ENCODE measurements at regions not wholly inside any gene's neighbourhood (a gene's known extent, or its start where the extent isn't known, plus 50 kb on each side); places are given as distances from the start of the nearest gene placed in this dataset.

GRCh38 chr11:39209981-39210380 lies 2249.5 kb downstream of the LRRC4C start:
- Mint-ChIP-seq H3K4me3 (no peak overlapping the region), H3K27me3 (no peaks in the 10 kb centered on the region), H3K4me1 (ENCODE audit: unreplicated experiment) (no peaks in the 10 kb centered on the region), H3K27ac (no peak overlapping the region), H3K9me3 (no peaks in the 10 kb centered on the region), H3K36me3 (no peaks in the 10 kb centered on the region)
- no peak for DNase-seq (ENCODE audit: extremely low spot score, unreplicated experiment)
- TF ChIP-seq CTCF (conservative IDR thresholded peaks at IDR 0.05) = no peak

- no peak for DNase-seq (ENCODE audit: extremely low spot score, unreplicated experiment)
- Mint-ChIP-seq H3K9me3 (no peaks in the 10 kb centered on the region), H3K4me3 (no peak overlapping the region), H3K4me1 (ENCODE audit: unreplicated experiment) (no peaks in the 10 kb centered on the region), H3K27ac (no peak overlapping the region), H3K27me3 (no peaks in the 10 kb centered on the region), H3K36me3 (no peaks in the 10 kb centered on the region)
- TF ChIP-seq CTCF (conservative IDR thresholded peaks at IDR 0.05) = no peak
Observed at GRCh38 chr11:39205236-39205995, 2254.0 kb downstream of the LRRC4C start.

- H3K27ac Mint-ChIP-seq = no peak overlapping the region
- H3K27me3 Mint-ChIP-seq = no peaks in the 10 kb centered on the region
- no peak overlapping the region for H3K4me3 Mint-ChIP-seq
- H3K9me3 Mint-ChIP-seq = peaks cover 5% of the 10 kb centered on the region
- no peak for TF ChIP-seq CTCF (conservative IDR thresholded peaks at IDR 0.05)
- H3K4me1 Mint-ChIP-seq (ENCODE audit: unreplicated experiment) = peaks cover 9% of the 10 kb centered on the region
- DNase-seq (ENCODE audit: extremely low spot score, unreplicated experiment) = no peak
- H3K36me3 Mint-ChIP-seq = no peaks in the 10 kb centered on the region
Observed at GRCh38 chr11:39192671-39193070, 2266.8 kb downstream of the LRRC4C start.

GRCh38 chr11:39190751-39191150 lies 2268.7 kb downstream of the LRRC4C start:
- Mint-ChIP-seq H3K27ac (no peak overlapping the region), H3K4me1 (ENCODE audit: unreplicated experiment) (peaks cover 9% of the 10 kb centered on the region), H3K27me3 (no peaks in the 10 kb centered on the region), H3K36me3 (no peaks in the 10 kb centered on the region), H3K9me3 (peaks cover 5% of the 10 kb centered on the region), H3K4me3 (no peak overlapping the region)
- DNase-seq (ENCODE audit: extremely low spot score, unreplicated experiment) = no peak
- no peak for TF ChIP-seq CTCF (conservative IDR thresholded peaks at IDR 0.05)

- H3K4me1 Mint-ChIP-seq (ENCODE audit: unreplicated experiment) = no peaks in the 10 kb centered on the region
- H3K27me3 Mint-ChIP-seq = no peaks in the 10 kb centered on the region
- no peak overlapping the region for H3K27ac Mint-ChIP-seq
- H3K36me3 Mint-ChIP-seq = no peaks in the 10 kb centered on the region
- TF ChIP-seq CTCF (conservative IDR thresholded peaks at IDR 0.05) = no peak
- no peak overlapping the region for H3K4me3 Mint-ChIP-seq
- no peaks in the 10 kb centered on the region for H3K9me3 Mint-ChIP-seq
- DNase-seq (ENCODE audit: extremely low spot score, unreplicated experiment) = no peak
Observed at GRCh38 chr11:39177678-39178077, 2281.8 kb downstream of the LRRC4C start.
